OCI-LY7 (cell line): ENCODE measurements at regions not wholly inside any gene's neighbourhood (a gene's known extent, or its start where the extent isn't known, plus 50 kb on each side); places are given as distances from the start of the nearest gene placed in this dataset.

Experiments
- CTCF ChIP-seq: fragments of 200-600 bp; sonication (generic); conservative IDR thresholded peaks from 2 replicates; pipeline ENCODE4 v1.5.1; 2014; ENCODE audit warnings: mild to moderate bottlenecking, antibody characterized with exemption, low read length, moderate library complexity, mixed read lengths
- EZH2phosphoT487 ChIP-seq: fragments of 200-600 bp; sonication (generic); IDR thresholded peaks from 2 replicates; pipeline ENCODE4 v1.6.1; 2018; ENCODE audit warnings: low read depth, borderline replicate concordance, mild to moderate bottlenecking, mixed run types, antibody characterized with exemption, low read length, moderate library complexity, mixed read lengths

GRCh38 chr16:61182391-61182790, 853.8 kb downstream of the CDH8 start:
- TF ChIP-seq CTCF (no peak), EZH2phosphoT487 (no peak)
